T-helper 9 cell (primary cell): ENCODE measurements at regions not wholly inside any gene's neighbourhood (a gene's known extent, or its start where the extent isn't known, plus 50 kb on each side); places are given as distances from the start of the nearest gene placed in this dataset.

Experiments
- DNase-seq: peaks from one replicate; pipeline ENCODE4 v3.0.0-alpha.2; 2020

DNA sequence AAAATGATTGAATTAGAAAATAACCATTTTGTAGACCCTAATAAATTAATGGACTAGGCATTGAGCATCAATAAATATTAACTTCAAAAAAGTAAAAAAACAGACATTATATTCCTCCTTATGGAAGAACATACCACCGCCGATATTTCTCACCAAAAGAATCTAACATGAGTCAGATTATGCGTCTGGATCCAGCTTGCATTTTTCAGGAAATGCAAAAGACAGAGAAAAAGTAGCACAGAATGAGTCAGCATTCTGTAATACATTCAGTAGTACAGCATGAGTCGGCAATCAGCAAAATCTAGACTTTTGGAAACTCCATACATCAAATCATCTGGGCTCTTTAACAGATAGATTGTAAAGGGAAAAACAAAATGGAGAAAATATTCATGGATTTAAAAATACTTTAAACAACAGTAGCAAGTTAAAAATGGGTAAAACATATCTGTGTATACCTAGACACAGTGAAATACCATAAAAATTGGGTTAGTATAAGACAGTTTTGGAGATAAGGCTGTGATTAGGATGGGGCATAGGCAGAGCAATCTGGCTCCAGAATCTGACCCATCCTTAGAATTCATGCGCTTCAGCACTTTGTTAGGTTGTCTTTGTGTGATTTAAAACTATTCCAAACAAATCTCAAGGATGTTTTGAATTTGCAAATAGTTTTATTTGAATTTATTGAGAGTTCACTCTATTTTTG is 633.0 kb upstream of the FAM241A start:
- no peak for DNase-seq

DNA sequence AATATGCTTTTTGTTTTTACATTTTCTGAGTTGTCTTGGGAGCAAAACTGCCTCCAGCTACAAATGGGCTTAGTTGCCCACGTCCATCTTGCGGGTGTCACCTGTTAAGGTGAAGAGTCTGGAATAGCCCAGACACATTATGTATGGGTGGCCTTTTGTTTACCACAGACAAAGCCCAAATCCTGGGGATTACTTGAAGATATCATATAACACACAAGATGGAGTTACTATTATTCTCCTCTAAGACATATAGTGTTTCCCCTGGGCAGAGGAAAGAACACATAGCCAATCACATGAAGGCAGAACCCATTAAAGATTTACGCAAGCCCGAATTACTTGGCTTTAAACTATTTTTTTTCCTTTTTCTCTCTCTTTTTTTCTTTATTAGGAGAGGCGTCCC is 625.6 kb upstream of the FAM241A start:
- DNase-seq = no peak

DNA sequence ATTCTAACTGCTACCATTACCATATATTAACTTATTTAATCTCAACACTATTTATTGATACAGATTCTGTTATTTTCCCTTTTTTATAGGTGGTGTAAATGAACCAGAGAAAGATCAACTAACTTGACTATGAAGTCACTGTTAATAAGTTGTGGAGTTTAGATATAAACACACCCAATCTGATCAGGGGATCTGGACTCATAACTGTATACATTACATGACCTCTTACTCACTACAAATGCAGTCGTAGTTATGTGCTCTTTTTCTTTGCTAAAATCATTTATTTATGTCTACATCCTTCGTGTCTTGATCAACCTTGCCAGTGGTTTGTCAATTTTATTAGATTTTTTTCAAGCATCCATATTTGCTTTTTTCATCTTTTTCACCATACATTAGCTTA is 614.8 kb upstream of the FAM241A start:
- DNase-seq = no peak

DNA sequence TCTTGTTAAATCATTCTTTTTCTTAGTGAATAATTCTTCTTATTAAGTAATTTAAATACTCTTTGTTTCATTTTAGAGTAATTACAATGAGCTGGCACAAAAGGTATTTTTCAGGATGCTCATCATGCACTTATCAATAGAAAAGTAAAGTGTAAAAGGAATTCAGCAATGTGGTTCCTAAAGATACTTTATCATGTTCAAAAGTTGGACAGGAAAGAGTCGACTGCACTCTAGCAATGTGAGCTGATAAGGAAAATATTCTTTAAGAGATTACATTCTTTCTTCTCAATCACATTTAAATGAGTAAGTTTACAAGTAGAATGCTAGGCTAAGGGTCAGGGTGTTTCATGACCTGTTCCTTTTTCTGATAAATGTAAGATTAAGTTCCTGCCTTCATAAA is 609.5 kb upstream of the FAM241A start:
- no peak for DNase-seq

- DNase-seq = no peak
Measured at GRCh38 chr4:111537165-111537564, 608.1 kb upstream of the FAM241A start.

DNA sequence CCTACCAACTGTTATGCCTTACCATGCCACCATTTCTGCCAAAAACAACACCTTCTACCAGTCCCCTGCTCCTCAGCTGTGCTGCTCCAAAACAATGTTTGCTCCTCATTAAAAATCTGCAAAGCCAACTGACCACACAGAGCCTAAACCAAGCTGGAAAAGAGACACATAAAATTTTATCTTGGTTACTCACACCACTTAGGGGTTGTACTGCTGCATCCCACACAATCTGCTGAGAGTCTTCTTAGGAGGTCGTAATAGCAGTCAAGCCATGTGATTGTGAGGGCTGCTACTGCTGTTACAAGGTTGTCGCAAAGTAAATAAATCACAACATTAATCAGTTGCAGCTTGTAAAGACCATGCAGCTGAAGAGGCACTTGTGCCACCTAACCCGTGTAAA is 607.4 kb upstream of the FAM241A start:
- no peak for DNase-seq

DNA sequence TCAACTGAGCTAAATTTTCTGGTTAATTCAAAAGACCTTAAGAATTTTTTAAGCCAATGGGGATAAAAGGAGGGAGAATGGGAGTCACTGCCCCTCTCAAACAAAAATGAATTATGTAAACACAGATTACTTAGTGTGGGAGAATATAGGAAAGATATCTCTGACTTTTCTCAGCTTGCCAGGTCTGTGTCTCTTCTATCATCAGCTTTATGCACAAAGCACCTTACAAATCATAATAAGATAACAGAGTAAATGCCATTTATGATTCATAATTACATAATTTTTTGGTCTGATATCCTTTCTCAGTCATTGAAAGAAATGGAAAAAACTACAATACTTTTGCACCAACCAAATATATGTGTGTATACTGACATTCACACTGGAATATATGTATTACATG is 604.6 kb upstream of the FAM241A start:
- no peak for DNase-seq

- no peak for DNase-seq
Measured at GRCh38 chr4:111542056-111542455, 603.2 kb upstream of the FAM241A start.

- DNase-seq = no peak
Measured at GRCh38 chr4:111546881-111547280, 598.4 kb upstream of the FAM241A start.

GRCh38 chr4:111556141-111556781 is 589.0 kb upstream of the FAM241A start:
- no peak for DNase-seq

DNA sequence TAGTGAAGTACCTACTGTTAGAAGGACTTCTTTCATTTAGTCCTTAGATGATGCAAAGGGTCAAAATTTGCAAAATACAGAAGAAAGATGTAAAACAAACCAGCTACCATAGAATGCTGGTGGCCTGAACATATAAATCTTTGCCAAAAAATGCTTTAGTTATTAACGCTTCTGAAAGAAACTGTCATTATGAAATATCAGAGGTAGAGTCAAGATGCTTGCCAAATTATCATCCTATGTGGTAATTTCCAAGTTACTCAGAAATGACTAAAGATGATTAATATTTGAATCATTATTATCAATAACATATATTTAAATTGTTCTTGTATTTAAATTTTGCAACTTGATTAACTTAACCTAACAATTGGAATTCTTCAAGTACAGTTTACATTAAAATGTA is 588.4 kb upstream of the FAM241A start:
- DNase-seq = no peak

- no peak for DNase-seq
Measured at GRCh38 chr4:111562826-111563225, 582.4 kb upstream of the FAM241A start.

GRCh38 chr4:111572470-111572869 is 572.8 kb upstream of the FAM241A start:
- no peak for DNase-seq

DNA sequence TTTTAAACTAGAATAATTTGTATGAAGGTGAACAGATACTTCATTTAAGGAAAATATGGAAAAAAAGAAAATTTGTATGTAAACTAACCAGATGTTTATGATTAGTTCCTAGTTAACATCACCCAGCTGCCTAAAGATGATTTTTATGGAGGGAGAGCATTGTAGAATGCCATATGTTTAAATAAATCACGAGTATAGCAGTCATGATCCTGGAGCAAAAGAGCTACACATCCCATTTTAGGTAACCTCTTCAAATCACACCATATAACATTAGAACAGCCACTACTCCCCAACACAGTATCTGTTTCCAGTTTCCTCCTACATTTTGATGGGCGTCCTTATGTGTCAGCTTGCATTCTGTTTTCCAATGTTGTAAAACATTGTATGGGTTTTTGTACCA is 571.9 kb upstream of the FAM241A start:
- DNase-seq = no peak

GRCh38 chr4:111579767-111580166 is 565.5 kb upstream of the FAM241A start:
- no peak for DNase-seq

GRCh38 chr4:111595456-111595855 is 549.8 kb upstream of the FAM241A start:
- DNase-seq = no peak

- no peak for DNase-seq
Measured at GRCh38 chr4:111596491-111596890, 548.8 kb upstream of the FAM241A start.

DNA sequence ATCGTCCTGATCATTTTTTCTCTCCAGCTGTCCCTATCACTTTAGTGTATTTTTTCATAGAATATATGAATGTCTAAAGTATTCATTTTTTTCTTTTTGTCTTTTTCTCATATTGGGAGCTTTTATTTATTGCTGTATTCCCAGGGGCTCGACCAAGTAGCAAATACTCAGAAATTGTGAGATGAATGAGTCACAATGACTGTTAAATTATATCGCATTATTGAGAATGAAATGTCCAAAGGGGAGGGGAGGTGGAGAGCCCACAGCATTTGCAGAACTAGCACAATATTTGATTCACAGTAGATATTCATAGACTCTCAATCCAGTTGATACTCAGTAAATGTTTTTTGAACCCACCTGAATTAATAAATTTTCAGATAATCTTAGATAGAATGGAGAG is 543.6 kb upstream of the FAM241A start:
- DNase-seq = no peak

DNA sequence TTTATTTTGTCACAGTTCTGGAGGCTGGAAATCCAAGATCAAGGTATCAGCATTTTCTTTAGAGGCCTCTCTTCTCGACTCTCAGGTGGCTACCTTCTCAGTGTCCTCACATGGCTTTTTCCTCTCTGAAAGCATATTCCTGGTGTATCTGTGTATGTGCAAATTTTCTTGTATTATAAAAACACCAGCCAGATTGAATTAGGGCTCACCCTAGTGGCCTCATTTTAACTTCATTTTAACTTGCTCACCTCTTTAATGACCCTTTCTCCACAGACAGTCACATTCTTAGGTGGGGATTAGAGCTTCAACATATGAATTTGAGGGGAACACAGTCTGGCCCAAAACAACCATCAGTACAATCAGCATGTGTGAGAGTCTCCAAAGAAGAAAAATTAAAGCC is 542.4 kb upstream of the FAM241A start:
- DNase-seq = no peak

- no peak for DNase-seq
Measured at GRCh38 chr4:111605111-111605510, 540.1 kb upstream of the FAM241A start.

- no peak for DNase-seq
Measured at GRCh38 chr4:111610681-111611080, 534.6 kb upstream of the FAM241A start.

DNA sequence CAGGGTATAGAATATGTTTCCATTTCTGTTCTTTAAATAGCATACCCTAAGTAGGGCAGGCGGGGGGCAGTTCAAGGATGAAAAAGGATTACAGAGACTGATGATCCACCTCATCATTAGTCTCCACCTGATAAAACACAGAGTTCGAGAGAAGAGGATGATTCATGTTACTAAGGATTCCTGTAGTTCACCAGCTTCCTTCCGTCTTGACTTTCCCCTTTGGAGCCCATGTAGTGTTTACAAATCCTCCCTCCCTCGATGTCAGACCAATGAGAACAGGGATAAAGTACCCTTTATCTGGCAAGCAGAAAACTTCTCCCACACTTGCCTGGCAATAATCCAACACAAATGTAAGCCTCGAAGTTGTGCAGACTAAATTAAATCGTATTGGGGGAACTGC is 526.3 kb upstream of the FAM241A start:
- no peak for DNase-seq

- no peak for DNase-seq
Measured at GRCh38 chr4:111628437-111628836, 516.8 kb upstream of the FAM241A start.

DNA sequence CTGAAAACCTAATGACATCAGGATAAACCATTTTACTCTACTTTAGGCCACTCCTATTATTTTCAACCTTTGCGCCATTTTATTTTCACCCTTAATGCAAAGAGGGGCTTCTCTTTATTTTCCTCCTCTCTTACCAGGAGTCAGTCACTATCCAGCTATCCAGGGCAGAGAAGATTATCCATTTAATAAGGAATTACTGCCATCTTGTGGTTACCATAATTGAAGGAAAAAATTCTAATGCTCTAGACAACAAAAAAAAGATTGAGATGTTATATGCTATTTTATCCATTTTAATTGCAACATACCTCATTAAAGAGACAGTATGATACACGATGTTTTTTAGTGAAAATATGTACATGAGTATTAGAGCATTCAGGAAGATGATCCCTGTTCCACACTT is 514.5 kb upstream of the FAM241A start:
- no peak for DNase-seq
